ENCODE measurements at regions not wholly inside any gene's neighbourhood (a gene's known extent, or its start where the extent isn't known, plus 50 kb on each side); places are given as distances from the start of the nearest gene placed in this dataset.

DNA sequence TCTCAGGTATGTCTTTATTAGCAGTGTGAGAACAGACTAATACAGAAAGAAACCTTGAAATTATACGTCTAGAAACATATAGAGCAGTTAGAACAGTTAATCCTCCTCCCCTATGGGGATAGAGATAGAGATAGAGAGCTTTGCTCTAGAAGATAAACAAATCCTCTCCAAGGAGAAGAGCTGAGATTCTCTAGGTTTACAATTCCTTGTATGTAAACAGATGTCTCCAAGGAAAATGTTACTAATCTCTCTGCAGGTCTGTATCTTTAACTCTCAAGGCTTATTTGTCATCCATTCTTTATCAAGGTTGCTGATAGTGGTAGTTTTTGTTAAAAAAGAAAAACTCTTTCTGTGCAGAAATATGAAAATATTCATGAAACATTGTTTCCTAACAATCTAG lies 282.1 kb upstream of the GIMD1 start:
- no peak overlapping the region for H3K27ac ChIP-seq (ENCODE audit: low read length in 2 of 2)
- no peak overlapping the region for H3K4me3 ChIP-seq (ENCODE audit: control extremely low read depth in 1 of 5, extremely low read depth in 1 of 5, insufficient read depth in 1 of 5, low read depth in 2 of 5, low read length in 4 of 5)
- H3K9ac ChIP-seq (ENCODE audit: low read length) = no peak overlapping the region
- Mint-ChIP-seq H3K27me3 (no peaks in the 10 kb centered on the region), H3K9me3 (ENCODE audit: insufficient read depth) (peaks cover 4% of the 10 kb centered on the region), H3K4me1 (no peaks in the 10 kb centered on the region), H3K27ac (no peak overlapping the region), H3K4me3 (no peak overlapping the region)
- ChIA-PET POLR2A (no interaction called here), CTCF (no interaction called here)
- DNase-seq (no peak), ATAC-seq (ENCODE audit: low read depth) (no peak)
- H2AFZ ChIP-seq (ENCODE audit: insufficient read depth, low read depth, low read length, poor library complexity, severe bottlenecking) = no peak overlapping the region
- H3K4me1 ChIP-seq (ENCODE audit: control insufficient read depth in 2 of 2, insufficient read depth in 2 of 2, low read length in 2 of 2) = no peaks in the 10 kb centered on the region
- no peaks in the 10 kb centered on the region for H3K27me3 ChIP-seq (replicated peaks in 1 of 4; ENCODE audit: control extremely low read depth in 1 of 4, control insufficient read depth in 3 of 4, insufficient read depth in 4 of 4, low read length in 3 of 4)
- WGBS (ENCODE audit: insufficient coverage) = no CpG with 5 or more reads among the region's 1 CpG
- H3K79me2 ChIP-seq (ENCODE audit: control insufficient read depth, insufficient read depth, low read length) = no peaks in the 10 kb centered on the region
- no peak overlapping the region for H3K4me2 ChIP-seq (replicated peaks; ENCODE audit: low read depth, low read length, poor library complexity, severe bottlenecking)
- intact Hi-C loops (cut with micrococcal nuclease) = no loop called here
- no peaks in the 10 kb centered on the region for H3K36me3 ChIP-seq (replicated peaks in 1 of 2; ENCODE audit: control extremely low read depth in 1 of 2, control insufficient read depth in 1 of 2, extremely low read depth in 1 of 2, insufficient read depth in 2 of 2, low read length in 1 of 2)
- H3K9me3 ChIP-seq (ENCODE audit: control extremely low read depth in 1 of 3, control insufficient read depth in 2 of 3, insufficient read depth in 1 of 3, low read length in 2 of 3) = no peaks in the 10 kb centered on the region
- no peaks in the 10 kb centered on the region for H4K20me1 ChIP-seq (ENCODE audit: control insufficient read depth, insufficient read depth, low read length, poor library complexity, severe bottlenecking)
- no peak for TF ChIP-seq EZH2 (IDR thresholded peaks at IDR 0.05; ENCODE audit: borderline replicate concordance, insufficient read depth, low read depth, low read length, poor library complexity, severe bottlenecking)
- TF ChIP-seq, protein P1, sequence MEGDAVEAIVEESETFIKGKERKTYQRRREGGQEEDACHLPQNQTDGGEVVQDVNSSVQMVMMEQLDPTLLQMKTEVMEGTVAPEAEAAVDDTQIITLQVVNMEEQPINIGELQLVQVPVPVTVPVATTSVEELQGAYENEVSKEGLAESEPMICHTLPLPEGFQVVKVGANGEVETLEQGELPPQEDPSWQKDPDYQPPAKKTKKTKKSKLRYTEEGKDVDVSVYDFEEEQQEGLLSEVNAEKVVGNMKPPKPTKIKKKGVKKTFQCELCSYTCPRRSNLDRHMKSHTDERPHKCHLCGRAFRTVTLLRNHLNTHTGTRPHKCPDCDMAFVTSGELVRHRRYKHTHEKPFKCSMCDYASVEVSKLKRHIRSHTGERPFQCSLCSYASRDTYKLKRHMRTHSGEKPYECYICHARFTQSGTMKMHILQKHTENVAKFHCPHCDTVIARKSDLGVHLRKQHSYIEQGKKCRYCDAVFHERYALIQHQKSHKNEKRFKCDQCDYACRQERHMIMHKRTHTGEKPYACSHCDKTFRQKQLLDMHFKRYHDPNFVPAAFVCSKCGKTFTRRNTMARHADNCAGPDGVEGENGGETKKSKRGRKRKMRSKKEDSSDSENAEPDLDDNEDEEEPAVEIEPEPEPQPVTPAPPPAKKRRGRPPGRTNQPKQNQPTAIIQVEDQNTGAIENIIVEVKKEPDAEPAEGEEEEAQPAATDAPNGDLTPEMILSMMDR (IDR thresholded peaks at IDR 0.05) = no peak

DNA sequence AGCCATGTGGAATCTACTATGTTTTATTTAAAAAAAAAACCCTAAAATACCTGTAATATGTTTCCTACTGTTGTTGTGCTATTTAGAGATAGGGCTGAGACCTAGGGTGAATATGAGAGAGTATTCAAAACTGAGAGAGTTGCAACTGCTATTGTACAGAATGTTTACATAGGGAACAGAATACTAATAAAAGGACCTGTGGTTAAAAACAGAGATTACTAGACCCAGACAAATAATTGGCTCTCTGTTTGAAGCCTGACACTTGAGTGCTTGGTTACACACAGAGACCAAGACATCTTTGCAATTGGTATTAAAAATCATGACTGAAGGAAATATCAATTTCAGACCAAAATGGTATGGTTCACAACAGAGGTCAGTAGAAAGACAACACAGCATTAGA lies 278.9 kb upstream of the GIMD1 start:
- Histone ChIP-seq H3K4me1 (ENCODE audit: control insufficient read depth in 2 of 2, insufficient read depth in 2 of 2, low read length in 2 of 2) (no peaks in the 10 kb centered on the region), H3K4me3 (ENCODE audit: control extremely low read depth in 1 of 5, extremely low read depth in 1 of 5, insufficient read depth in 1 of 5, low read depth in 2 of 5, low read length in 4 of 5) (no peak overlapping the region), H3K9ac (ENCODE audit: low read length) (no peak overlapping the region), H3K9me3 (ENCODE audit: control extremely low read depth in 1 of 3, control insufficient read depth in 2 of 3, insufficient read depth in 1 of 3, low read length in 2 of 3) (peaks cover 0 to 1% (median 0%) of the 10 kb centered on the region in 3 donors), H3K4me2 (replicated peaks; ENCODE audit: low read depth, low read length, poor library complexity, severe bottlenecking) (no peak overlapping the region), H3K27ac (ENCODE audit: low read length in 2 of 2) (no peak overlapping the region), H3K79me2 (ENCODE audit: control insufficient read depth, insufficient read depth, low read length) (no peaks in the 10 kb centered on the region), H4K20me1 (ENCODE audit: control insufficient read depth, insufficient read depth, low read length, poor library complexity, severe bottlenecking) (no peaks in the 10 kb centered on the region), H3K36me3 (replicated peaks in 1 of 2; ENCODE audit: control extremely low read depth in 1 of 2, control insufficient read depth in 1 of 2, extremely low read depth in 1 of 2, insufficient read depth in 2 of 2, low read length in 1 of 2) (no peaks in the 10 kb centered on the region), H2AFZ (ENCODE audit: insufficient read depth, low read depth, low read length, poor library complexity, severe bottlenecking) (no peak overlapping the region), H3K27me3 (replicated peaks in 1 of 4; ENCODE audit: control extremely low read depth in 1 of 4, control insufficient read depth in 3 of 4, insufficient read depth in 4 of 4, low read length in 3 of 4) (no peaks in the 10 kb centered on the region)
- Mint-ChIP-seq H3K27me3 (no peaks in the 10 kb centered on the region), H3K9me3 (ENCODE audit: insufficient read depth) (no peaks in the 10 kb centered on the region), H3K27ac (no peak overlapping the region), H3K4me3 (no peak overlapping the region), H3K4me1 (no peaks in the 10 kb centered on the region)
- CTCF ChIA-PET = no interaction called here
- POLR2A ChIA-PET = no interaction called here
- no peak for ATAC-seq (ENCODE audit: low read depth)
- no peak for DNase-seq
- intact Hi-C loops (cut with micrococcal nuclease) = no loop called here
- TF ChIP-seq, protein P1 (IDR thresholded peaks at IDR 0.05) = no peak
- no peak for TF ChIP-seq EZH2 (IDR thresholded peaks at IDR 0.05; ENCODE audit: borderline replicate concordance, insufficient read depth, low read depth, low read length, poor library complexity, severe bottlenecking)

Measured in B cell (primary cell).